T-cell (primary cell): ENCODE measurements at regions not wholly inside any gene's neighbourhood (a gene's known extent, or its start where the extent isn't known, plus 50 kb on each side); places are given as distances from the start of the nearest gene placed in this dataset.

Experiments used
- ATAC-seq, 4 experiments: fragments of 200-7000 bp in 3 of 4; fragments of 150-1000 bp in 1 of 4; cut with Tn5 transposase; replicated peaks in 1 of 4; 1 replicate in 3 of 4; 2 replicates in 1 of 4; pipeline ENCODE4 v1.10.0; 2021; ENCODE audit warnings: moderate library complexity in 3 of 4, mild to moderate bottlenecking in 2 of 4, moderate number of reproducible peaks in 1 of 4
- CTCF ChIA-PET, 2 donors: fragments of 300-600 bp; sonication (Branson Sonifier 250); formaldehyde crosslinking; loops; one replicate each; lab custom pipeline; 2022; ENCODE audit warnings: antibody characterized with exemption in 2 of 2; lab: Charles Lee
- POLR2A ChIA-PET, 2 donors: fragments of 300-600 bp; sonication (Branson Sonifier 250); formaldehyde crosslinking; loops; one replicate each; lab custom pipeline; 2022; ENCODE audit warnings: antibody characterized with exemption in 2 of 2; lab: Charles Lee
- DNase-seq, 35 experiments: peaks; one replicate each; pipeline versions ENCODE4 v3.0.0 to v3.0.0-alpha.2; 2013 to 2023
- H3K27ac ChIP-seq: one replicate; pipeline ENCODE4 v1.5.1; 2013; ENCODE audit warnings: low read length
- H3K27me3 ChIP-seq, 2 experiments: replicated peaks in 1 of 2; 1 replicate in 1 of 2; 2 replicates in 1 of 2; pipeline versions ENCODE4 v1.6.1 to v1.7.0; 2013; ENCODE audit warnings: low read length in 1 of 2, mixed read lengths in 1 of 2; ENCODE audit not compliant: control insufficient read depth in 2 of 2, insufficient read depth in 2 of 2; ENCODE audit errors: extremely low read depth in 1 of 2
- H3K36me3 ChIP-seq, 2 donors: 1 replicate in 1 of 2; 2 replicates in 1 of 2; pipeline versions ENCODE4 v1.6.1 to v1.7.0; 2013; ENCODE audit warnings: low read length in 1 of 2; ENCODE audit not compliant: control insufficient read depth in 2 of 2, insufficient read depth in 1 of 2; ENCODE audit errors: extremely low read depth in 1 of 2
- H3K4me1 ChIP-seq, 2 experiments: 1 replicate in 1 of 2; 2 replicates in 1 of 2; pipeline versions ENCODE4 v1.6.1 to v1.7.0; 2013; ENCODE audit warnings: low read length in 2 of 2, mixed read lengths in 1 of 2; ENCODE audit not compliant: insufficient read depth in 2 of 2, control insufficient read depth in 1 of 2; ENCODE audit errors: extremely low read depth in 1 of 2
- H3K4me3 ChIP-seq, 2 donors: 1 replicate in 1 of 2; 2 replicates in 1 of 2; pipeline versions ENCODE4 v1.5.1 to v1.7.0; 2013; ENCODE audit warnings: mild to moderate bottlenecking in 2 of 2, low read length in 1 of 2, moderate library complexity in 1 of 2; ENCODE audit not compliant: control insufficient read depth in 1 of 2; ENCODE audit errors: extremely low read depth in 1 of 2
- H3K9me3 ChIP-seq: 2 replicates; pipeline ENCODE4 v1.7.0; 2013
- H3K27ac Mint-ChIP-seq, 2 donors: one replicate each; pipeline ENCODE4 v1.8.0; 2020 to 2021; ENCODE audit warnings: mild to moderate bottlenecking in 2 of 2, mixed read lengths in 2 of 2
- H3K27me3 Mint-ChIP-seq, 2 donors: one replicate each; pipeline ENCODE4 v1.8.0; 2021 to 2022; ENCODE audit warnings: mixed read lengths in 2 of 2
- H3K36me3 Mint-ChIP-seq: one replicate; pipeline ENCODE4 v1.8.0; 2021; ENCODE audit warnings: mixed read lengths
- H3K4me1 Mint-ChIP-seq, 3 donors: one replicate each; pipeline ENCODE4 v1.8.0; 2020 to 2022; ENCODE audit warnings: mixed read lengths in 3 of 3, mild to moderate bottlenecking in 1 of 3
- H3K4me3 Mint-ChIP-seq, 3 donors: one replicate each; pipeline ENCODE4 v1.8.0; 2020 to 2022; ENCODE audit warnings: mild to moderate bottlenecking in 3 of 3, mixed read lengths in 3 of 3, moderate library complexity in 3 of 3
- H3K9me3 Mint-ChIP-seq, 3 donors: one replicate each; pipeline ENCODE4 v1.8.0; 2020 to 2022; ENCODE audit warnings: mixed read lengths in 3 of 3
- WGBS: methylation state at CpG from one replicate; pipeline ENCODE4 v1.1.5; 2013; ENCODE audit warnings: missing lambda C conversion rate; ENCODE audit not compliant: insufficient coverage; 5-methylcytosine and 5-hydroxymethylcytosine counted together

DNA sequence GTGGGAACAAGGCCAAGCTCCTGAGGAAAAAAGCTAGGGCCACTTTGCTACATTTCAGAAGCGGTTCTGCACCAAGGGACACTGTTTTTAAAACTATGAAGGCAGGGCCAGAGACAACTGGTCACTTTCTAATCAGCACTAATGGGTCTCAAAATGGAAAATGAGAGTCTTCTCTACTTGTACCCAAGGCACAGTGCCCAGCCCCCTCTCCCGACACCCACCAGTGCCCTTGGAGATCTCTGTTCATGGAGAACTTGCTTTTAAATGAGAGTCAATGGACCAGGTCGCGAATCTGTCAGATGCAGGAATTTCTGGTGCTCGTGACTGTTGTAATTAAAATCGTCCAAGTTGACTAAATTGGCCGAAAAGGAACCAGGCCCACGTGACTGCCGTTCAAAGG lies 591.6 kb downstream of the BCOR start:
- no CpG with 5 or more reads among the region's 9 CpGs for WGBS
- Mint-ChIP-seq H3K27ac (no peak overlapping the region), H3K36me3 (no peaks in the 10 kb centered on the region), H3K4me3 (no peak overlapping the region), H3K9me3 (peaks cover 3 to 11% (median 8%) of the 10 kb centered on the region in 3 donors), H3K27me3 (no peaks in the 10 kb centered on the region), H3K4me1 (peaks cover 6 to 24% (median 18%) of the 10 kb centered on the region in 3 donors)
- H3K27ac ChIP-seq, result no peak overlapping the region
- no peak overlapping the region for H3K4me3 ChIP-seq
- DNase-seq (no peak), ATAC-seq (no peak)
- ChIA-PET CTCF (no interaction called here), POLR2A (no interaction called here)
- no peaks in the 10 kb centered on the region for H3K9me3 ChIP-seq
- H3K36me3 ChIP-seq, result no peaks in the 10 kb centered on the region
- H3K4me1 ChIP-seq, result peaks cover 2 to 7% of the 10 kb centered on the region in 2 experiments
- no peaks in the 10 kb centered on the region for H3K27me3 ChIP-seq

DNA sequence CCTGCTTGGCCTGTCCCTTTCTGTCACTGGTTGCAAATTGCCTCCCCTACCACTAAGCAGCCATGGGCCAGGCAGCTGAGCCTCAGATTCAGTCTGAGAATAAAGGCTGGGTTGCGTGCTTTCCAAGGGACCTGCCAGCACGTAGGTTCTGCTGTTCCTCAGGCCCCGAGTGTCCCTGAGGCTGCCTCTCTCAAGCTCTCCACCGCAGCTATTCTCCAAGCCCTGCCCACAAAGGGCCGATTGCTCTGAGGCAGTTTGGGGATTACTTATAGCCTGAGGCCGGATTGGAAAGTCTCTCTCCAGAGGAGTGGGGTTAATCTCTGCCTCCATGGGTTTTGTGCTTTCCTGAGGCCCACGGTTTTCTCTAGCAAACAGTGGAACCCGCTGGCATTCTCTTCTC lies 590.7 kb downstream of the BCOR start:
- ATAC-seq, result no peak
- Histone ChIP-seq H3K4me1 (peaks cover 2 to 7% of the 10 kb centered on the region in 2 experiments), H3K9me3 (no peaks in the 10 kb centered on the region), H3K27ac (no peak overlapping the region), H3K36me3 (no peaks in the 10 kb centered on the region), H3K27me3 (no peaks in the 10 kb centered on the region), H3K4me3 (no peak overlapping the region)
- ChIA-PET CTCF (no interaction called here), POLR2A (no interaction called here)
- Mint-ChIP-seq H3K9me3 (peaks cover 3 to 11% (median 8%) of the 10 kb centered on the region in 3 donors), H3K36me3 (no peaks in the 10 kb centered on the region), H3K27me3 (no peaks in the 10 kb centered on the region), H3K4me1 (peaks cover 6 to 24% (median 18%) of the 10 kb centered on the region in 3 donors), H3K27ac (no peak overlapping the region), H3K4me3 (no peak overlapping the region)
- no peak for DNase-seq
- 94% methylated on average over 5 of the region's 8 CpGs for WGBS

- peak overlapping the region in 1 of 3 donors; percentile 47 for H3K4me3 Mint-ChIP-seq
These were observed 590.0 kb downstream of the BCOR start for GRCh38 chrX:39507617-39508299.

GRCh38 chrX:39508300-39508692 lies 589.5 kb downstream of the BCOR start:
- H3K9me3 Mint-ChIP-seq, result peaks cover 3 to 11% (median 8%) of the 10 kb centered on the region in 3 donors
- Histone ChIP-seq H3K27ac (no peak overlapping the region), H3K4me1 (peaks cover 2 to 7% of the 10 kb centered on the region in 2 experiments), H3K9me3 (no peaks in the 10 kb centered on the region), H3K4me3 (no peak overlapping the region), H3K27me3 (no peaks in the 10 kb centered on the region), H3K36me3 (no peaks in the 10 kb centered on the region)
- no peaks in the 10 kb centered on the region for H3K27me3 Mint-ChIP-seq
- peaks cover 6 to 24% (median 18%) of the 10 kb centered on the region in 3 donors for H3K4me1 Mint-ChIP-seq
- peak overlapping the region in 1 of 3 donors; percentile 47 for H3K4me3 Mint-ChIP-seq
- WGBS, result 7% methylated on average over 3 of the region's 4 CpGs
- ChIA-PET POLR2A (no interaction called here), CTCF (no interaction called here)
- no peak overlapping the region for H3K27ac Mint-ChIP-seq
- DNase-seq, result peak in 8 of 35 experiments; percentile 4 to 60 (median 8)
- peak; percentile 40 to 99 (median 58) for ATAC-seq
- no peaks in the 10 kb centered on the region for H3K36me3 Mint-ChIP-seq

More at GRCh38 chrX:39507617-39508299, 590.0 kb downstream of the BCOR start:
- H3K27ac ChIP-seq, result no peak overlapping the region
- H3K36me3 ChIP-seq, result no peaks in the 10 kb centered on the region
- Mint-ChIP-seq H3K27me3 (no peaks in the 10 kb centered on the region), H3K4me1 (peaks cover 6 to 24% (median 18%) of the 10 kb centered on the region in 3 donors), H3K36me3 (no peaks in the 10 kb centered on the region), H3K9me3 (peaks cover 3 to 11% (median 8%) of the 10 kb centered on the region in 3 donors), H3K27ac (no peak overlapping the region)
- ChIA-PET CTCF (no interaction called here), POLR2A (no interaction called here)
- H3K9me3 ChIP-seq, result no peaks in the 10 kb centered on the region
- H3K4me1 ChIP-seq, result peaks cover 2 to 7% of the 10 kb centered on the region in 2 experiments
- DNase-seq (no peak), ATAC-seq (no peak)
- WGBS, result 88% methylated on average over 3 of the region's 4 CpGs
- H3K27me3 ChIP-seq, result no peaks in the 10 kb centered on the region
- no peak overlapping the region for H3K4me3 ChIP-seq

- Mint-ChIP-seq H3K36me3 (no peaks in the 10 kb centered on the region), H3K9me3 (peaks cover 3 to 11% (median 8%) of the 10 kb centered on the region in 3 donors), H3K27me3 (peaks cover 0 to 2% of the 10 kb centered on the region in 2 donors), H3K27ac (peak overlapping the region in 1 of 2 donors; percentile 8), H3K4me1 (peaks cover 6 to 21% (median 17%) of the 10 kb centered on the region in 3 donors), H3K4me3 (no peak overlapping the region)
- DNase-seq (no peak), ATAC-seq (no peak)
- H3K9me3 ChIP-seq, result no peaks in the 10 kb centered on the region
- peaks cover 2 to 7% of the 10 kb centered on the region in 2 experiments for H3K4me1 ChIP-seq
- no peak overlapping the region for H3K4me3 ChIP-seq
- POLR2A ChIA-PET, result no interaction called here
- no CpG with 5 or more reads among the region's 1 CpG for WGBS
- H3K36me3 ChIP-seq, result no peaks in the 10 kb centered on the region
- CTCF ChIA-PET, result interaction anchor here in 1 of 2 donors (0.6 kb wide), 2 partner anchors 29 to 1038 kb away, joined by 3 read pairs; no protein-coding TSS in a partner anchor
- no peaks in the 10 kb centered on the region for H3K27me3 ChIP-seq
- no peak overlapping the region for H3K27ac ChIP-seq
These were observed 588.6 kb downstream of the BCOR start for GRCh38 chrX:39509157-39509556.

- no peak overlapping the region for H3K27ac Mint-ChIP-seq
- Histone ChIP-seq H3K4me3 (no peak overlapping the region), H3K27ac (no peak overlapping the region), H3K36me3 (no peaks in the 10 kb centered on the region), H3K9me3 (no peaks in the 10 kb centered on the region), H3K4me1 (peaks cover 0 to 1% of the 10 kb centered on the region in 2 experiments), H3K27me3 (no peaks in the 10 kb centered on the region)
- ChIA-PET CTCF (no interaction called here), POLR2A (no interaction called here)
- H3K9me3 Mint-ChIP-seq, result peaks cover 3 to 11% (median 8%) of the 10 kb centered on the region in 3 donors
- ATAC-seq (no peak), DNase-seq (no peak)
- peaks cover under 1 to 5% (median 3%) of the 10 kb centered on the region in 3 donors for H3K4me1 Mint-ChIP-seq
- H3K36me3 Mint-ChIP-seq, result no peaks in the 10 kb centered on the region
- 71% methylated on average over 2 of the region's 5 CpGs for WGBS
- H3K4me3 Mint-ChIP-seq, result no peak overlapping the region
- peaks cover 0 to 13% of the 10 kb centered on the region in 2 donors for H3K27me3 Mint-ChIP-seq
These were observed 583.9 kb downstream of the BCOR start for GRCh38 chrX:39513836-39514235.
